H9 (cell line): ENCODE measurements at regions not wholly inside any gene's neighbourhood (a gene's known extent, or its start where the extent isn't known, plus 50 kb on each side); places are given as distances from the start of the nearest gene placed in this dataset.

ENCODE experiments used
- DNase-seq: peaks from one replicate; pipeline ENCODE4 v3.0.0-alpha.2; 2017
- H2AFZ ChIP-seq: one replicate; pipeline ENCODE4 v1.6.1; 2013; ENCODE audit warnings: mild to moderate bottlenecking, low read length, control low read depth, moderate library complexity
- H2AK5ac ChIP-seq: 2 replicates; pipeline ENCODE4 v1.6.1; 2013; ENCODE audit warnings: low read length, control low read depth, mixed read lengths; ENCODE audit not compliant: insufficient read length
- H2BK120ac ChIP-seq: one replicate; pipeline ENCODE4 v1.6.1; 2013; ENCODE audit warnings: low read depth, mild to moderate bottlenecking, low read length, control low read depth, inconsistent platforms; ENCODE audit not compliant: poor library complexity, severe bottlenecking
- H2BK12ac ChIP-seq: 2 replicates; pipeline ENCODE4 v1.6.1; 2013; ENCODE audit warnings: low read length, control low read depth, mixed read lengths, low read depth; ENCODE audit not compliant: insufficient read length
- H2BK15ac ChIP-seq: 2 replicates; pipeline ENCODE4 v1.6.1; 2013; ENCODE audit warnings: low read depth, low read length, control low read depth
- H2BK20ac ChIP-seq: one replicate; pipeline ENCODE4 v1.6.1; 2013; ENCODE audit warnings: low read depth, mild to moderate bottlenecking, low read length, control low read depth, inconsistent platforms; ENCODE audit not compliant: poor library complexity, severe bottlenecking
- H2BK5ac ChIP-seq: 2 replicates; pipeline ENCODE4 v1.6.1; 2013; ENCODE audit warnings: low read length, control low read depth, mixed read lengths; ENCODE audit not compliant: insufficient read length
- H3K14ac ChIP-seq: 2 replicates; pipeline ENCODE4 v1.6.1; 2013; ENCODE audit warnings: low read length, control low read depth; ENCODE audit not compliant: insufficient read depth
- H3K18ac ChIP-seq: 2 replicates; pipeline ENCODE4 v1.6.1; 2013; ENCODE audit warnings: low read depth, mild to moderate bottlenecking, mixed read lengths, low read length, control low read depth; ENCODE audit not compliant: insufficient read length
- H3K23ac ChIP-seq: 2 replicates; pipeline ENCODE4 v1.6.1; 2013; ENCODE audit warnings: low read length, control low read depth, mixed read lengths, low read depth; ENCODE audit not compliant: insufficient read length
- H3K23me2 ChIP-seq: 2 replicates; pipeline ENCODE4 v1.6.1; 2013; ENCODE audit warnings: low read depth, mild to moderate bottlenecking, mixed read lengths, low read length, control low read depth; ENCODE audit not compliant: insufficient read length, poor library complexity, severe bottlenecking
- H3K27ac ChIP-seq: 2 replicates; pipeline ENCODE4 v1.5.1; 2013; ENCODE audit warnings: low read length, control low read depth, mixed read lengths, low read depth; ENCODE audit not compliant: insufficient read length
- H3K27me3 ChIP-seq: 2 replicates; pipeline ENCODE4 v1.6.1; 2013; ENCODE audit warnings: low read length, control low read depth, inconsistent platforms; ENCODE audit not compliant: insufficient read depth
- H3K4ac ChIP-seq: 2 replicates; pipeline ENCODE4 v1.6.1; 2013; ENCODE audit warnings: low read depth, mild to moderate bottlenecking, control low read depth, inconsistent platforms, low read length, moderate library complexity
- H3K4me1 ChIP-seq: 2 replicates; pipeline ENCODE4 v1.6.1; 2013; ENCODE audit warnings: low read length, control low read depth, inconsistent platforms; ENCODE audit not compliant: insufficient read depth
- H3K4me2 ChIP-seq: 2 replicates; pipeline ENCODE4 v1.6.1; 2013; ENCODE audit warnings: low read length, control low read depth, mixed read lengths; ENCODE audit not compliant: insufficient read length, insufficient read depth
- H3K56ac ChIP-seq: 2 replicates; pipeline ENCODE4 v1.6.1; 2013; ENCODE audit warnings: low read depth, mild to moderate bottlenecking, mixed read lengths, low read length, control low read depth; ENCODE audit not compliant: insufficient read length
- H3K79me1 ChIP-seq: 2 replicates; pipeline ENCODE4 v1.6.1; 2013; ENCODE audit warnings: low read depth, mild to moderate bottlenecking, moderate library complexity, low read length, control low read depth, inconsistent platforms; ENCODE audit not compliant: insufficient read depth, poor library complexity, severe bottlenecking
- H3K79me2 ChIP-seq: 2 replicates; pipeline ENCODE4 v1.6.1; 2013; ENCODE audit warnings: low read length, control low read depth, inconsistent platforms; ENCODE audit not compliant: insufficient read depth
- H3K9ac ChIP-seq: 2 replicates; pipeline ENCODE4 v1.6.1; 2013; ENCODE audit warnings: low read length, control low read depth, mixed read lengths; ENCODE audit not compliant: insufficient read length; ENCODE audit errors: extremely low read depth
- H3K9me3 ChIP-seq: one replicate; pipeline ENCODE4 v1.6.1; 2013; ENCODE audit warnings: low read depth, low read length, inconsistent platforms; ENCODE audit not compliant: control insufficient read depth
- H3T11ph ChIP-seq: one replicate; pipeline ENCODE4 v1.6.1; 2013; ENCODE audit warnings: mild to moderate bottlenecking, low read length, control low read depth, inconsistent platforms
- H4K20me1 ChIP-seq: one replicate; pipeline ENCODE4 v1.6.1; 2013; ENCODE audit not compliant: control insufficient read depth, insufficient read length, insufficient read depth
- H4K5ac ChIP-seq: 2 replicates; pipeline ENCODE4 v1.6.1; 2013; ENCODE audit warnings: low read depth, mild to moderate bottlenecking, mixed read lengths, low read length, control low read depth; ENCODE audit not compliant: insufficient read length
- H4K8ac ChIP-seq: replicated peaks from 2 replicates; pipeline ENCODE4 v1.6.1; 2013; ENCODE audit warnings: low read length, control low read depth, mixed read lengths, low read depth; ENCODE audit not compliant: insufficient read length
- H4K91ac ChIP-seq: 2 replicates; pipeline ENCODE4 v1.6.1; 2013; ENCODE audit warnings: low read depth, mild to moderate bottlenecking, moderate library complexity, mixed read lengths, low read length, control low read depth; ENCODE audit not compliant: insufficient read length
- H3K27ac Mint-ChIP-seq, 3 experiments: 2 replicates in 2 of 3; 3 replicates in 1 of 3; pipeline ENCODE4 v1.8.0; 2020 to 2021; ENCODE audit warnings: mixed read lengths in 3 of 3, mild to moderate bottlenecking in 1 of 3, moderate library complexity in 1 of 3
- H3K27me3 Mint-ChIP-seq: 2 replicates; pipeline ENCODE4 v1.8.0; 2021; ENCODE audit warnings: low read depth, mild to moderate bottlenecking, moderate library complexity, mixed read lengths
- H3K36me3 Mint-ChIP-seq, 3 experiments: 2 replicates in 2 of 3; 3 replicates in 1 of 3; pipeline ENCODE4 v1.8.0; 2020 to 2021; ENCODE audit warnings: low read depth in 3 of 3, mixed read lengths in 3 of 3; ENCODE audit not compliant: insufficient read depth in 1 of 3
- H3K4me1 Mint-ChIP-seq, 2 experiments: 2 replicates each; pipeline ENCODE4 v1.8.0; 2020; ENCODE audit warnings: mixed read lengths in 2 of 2
- H3K4me3 Mint-ChIP-seq, 2 experiments: 2 replicates in 1 of 2; 3 replicates in 1 of 2; pipeline ENCODE4 v1.8.0; 2020 to 2021; ENCODE audit warnings: mild to moderate bottlenecking in 2 of 2, mixed read lengths in 2 of 2, moderate library complexity in 1 of 2
- H3K9me3 Mint-ChIP-seq, 2 experiments: 2 replicates in 1 of 2; 3 replicates in 1 of 2; pipeline ENCODE4 v1.8.0; 2020; ENCODE audit warnings: mild to moderate bottlenecking in 2 of 2, mixed read lengths in 2 of 2, moderate library complexity in 1 of 2
- WGBS: extraction: QIAGEN DNeasy Blood & Tissue Kit; methylation state at CpG from one replicate; pipeline ENCODE4 v1.1.7; 2013; ENCODE audit warnings: missing lambda C conversion rate, low lambda C conversion rate, mixed read lengths; ENCODE audit not compliant: insufficient read length; ENCODE audit errors: extremely low coverage; 5-methylcytosine and 5-hydroxymethylcytosine counted together
- TF ChIP-seq, protein P1 (sequence below): fragments of 200-600 bp; sonication (generic); conservative IDR thresholded peaks from 3 replicates; pipeline ENCODE4 v1.8.0; 2021; ENCODE audit warnings: antibody characterized with exemption, mild to moderate bottlenecking

- Histone ChIP-seq H4K5ac (no peak overlapping the region), H2BK12ac (no peak overlapping the region), H2BK15ac (no peak overlapping the region), H2BK120ac (no peak overlapping the region), H3K79me2 (no peaks in the 10 kb centered on the region), H3K27ac (no peak overlapping the region), H4K8ac (no peak overlapping the region), H3K23ac (no peak overlapping the region), H3K79me1 (no peaks in the 10 kb centered on the region), H3K4me2 (no peak overlapping the region), H3K56ac (no peak overlapping the region), H3K9me3 (no peaks in the 10 kb centered on the region), H3K23me2 (no peaks in the 10 kb centered on the region), H2AK5ac (no peak overlapping the region), H4K20me1 (no peaks in the 10 kb centered on the region), H2BK5ac (no peak overlapping the region), H4K91ac (no peak overlapping the region), H3K18ac (no peak overlapping the region), H2AFZ (no peak overlapping the region), H3T11ph (no peak overlapping the region), H3K4ac (no peak overlapping the region), H3K4me1 (no peaks in the 10 kb centered on the region), H2BK20ac (no peak overlapping the region), H3K14ac (no peak overlapping the region), H3K9ac (no peak overlapping the region), H3K27me3 (no peaks in the 10 kb centered on the region)
- no peaks in the 10 kb centered on the region for H3K27me3 Mint-ChIP-seq
- no peak for DNase-seq
- H3K27ac Mint-ChIP-seq = no peak overlapping the region; a peak in 1 of 7 replicates
- no peak overlapping the region for H3K4me3 Mint-ChIP-seq
- H3K4me1 Mint-ChIP-seq = peaks cover 11 to 13% of the 10 kb centered on the region in 2 experiments
- WGBS = no CpG with 5 or more reads among the region's 2 CpGs
- H3K36me3 Mint-ChIP-seq = no peaks in the 10 kb centered on the region; a peak in 1 of 7 replicates
- H3K9me3 Mint-ChIP-seq = no peaks in the 10 kb centered on the region; a peak in 1 of 5 replicates
- TF ChIP-seq, protein P1, sequence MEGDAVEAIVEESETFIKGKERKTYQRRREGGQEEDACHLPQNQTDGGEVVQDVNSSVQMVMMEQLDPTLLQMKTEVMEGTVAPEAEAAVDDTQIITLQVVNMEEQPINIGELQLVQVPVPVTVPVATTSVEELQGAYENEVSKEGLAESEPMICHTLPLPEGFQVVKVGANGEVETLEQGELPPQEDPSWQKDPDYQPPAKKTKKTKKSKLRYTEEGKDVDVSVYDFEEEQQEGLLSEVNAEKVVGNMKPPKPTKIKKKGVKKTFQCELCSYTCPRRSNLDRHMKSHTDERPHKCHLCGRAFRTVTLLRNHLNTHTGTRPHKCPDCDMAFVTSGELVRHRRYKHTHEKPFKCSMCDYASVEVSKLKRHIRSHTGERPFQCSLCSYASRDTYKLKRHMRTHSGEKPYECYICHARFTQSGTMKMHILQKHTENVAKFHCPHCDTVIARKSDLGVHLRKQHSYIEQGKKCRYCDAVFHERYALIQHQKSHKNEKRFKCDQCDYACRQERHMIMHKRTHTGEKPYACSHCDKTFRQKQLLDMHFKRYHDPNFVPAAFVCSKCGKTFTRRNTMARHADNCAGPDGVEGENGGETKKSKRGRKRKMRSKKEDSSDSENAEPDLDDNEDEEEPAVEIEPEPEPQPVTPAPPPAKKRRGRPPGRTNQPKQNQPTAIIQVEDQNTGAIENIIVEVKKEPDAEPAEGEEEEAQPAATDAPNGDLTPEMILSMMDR = no peak
These were observed 68.2 kb downstream of the LRATD1 start for GRCh38 chr2:14700753-14701152.
